RKO (cell line): ENCODE measurements at regions not wholly inside any gene's neighbourhood (a gene's known extent, or its start where the extent isn't known, plus 50 kb on each side); places are given as distances from the start of the nearest gene placed in this dataset.
A peak's percentile ranks its signal among the peaks of the same experiment; 100 is the strongest.

Experiments
- DNase-seq: peaks from one replicate; pipeline ENCODE4 v3.0.0-alpha.2; 2016; ENCODE audit warnings: low spot score

- no peak for DNase-seq
Measured at GRCh38 chr1:181390410-181391077, 92.8 kb upstream of the CACNA1E start.

- no peak for DNase-seq
Measured at GRCh38 chr1:181391301-181391900, 91.9 kb upstream of the CACNA1E start.

GRCh38 chr1:181392133-181392532 is 91.2 kb upstream of the CACNA1E start:
- no peak for DNase-seq

- peak; percentile 6 for DNase-seq
Measured at GRCh38 chr1:181392613-181393220, 90.6 kb upstream of the CACNA1E start.

- DNase-seq = no peak
Measured at GRCh38 chr1:181394766-181395165, 88.6 kb upstream of the CACNA1E start.

GRCh38 chr1:181396171-181396670 is 87.1 kb upstream of the CACNA1E start:
- no peak for DNase-seq

GRCh38 chr1:181396811-181397210 is 86.5 kb upstream of the CACNA1E start:
- no peak for DNase-seq

- DNase-seq = no peak
Measured at GRCh38 chr1:181397845-181398244, 85.5 kb upstream of the CACNA1E start.

GRCh38 chr1:181398544-181398943 is 84.8 kb upstream of the CACNA1E start:
- no peak for DNase-seq

GRCh38 chr1:181405584-181405983 is 77.7 kb upstream of the CACNA1E start:
- DNase-seq = no peak

- no peak for DNase-seq
Measured at GRCh38 chr1:181406989-181407388, 76.3 kb upstream of the CACNA1E start.

- no peak for DNase-seq
Measured at GRCh38 chr1:181409981-181410380, 73.3 kb upstream of the CACNA1E start.

- DNase-seq = no peak
Measured at GRCh38 chr1:181412746-181413145, 70.6 kb upstream of the CACNA1E start.

GRCh38 chr1:181413195-181413815 is 70.0 kb upstream of the CACNA1E start:
- no peak for DNase-seq

- DNase-seq = no peak
Measured at GRCh38 chr1:181413836-181414235, 69.5 kb upstream of the CACNA1E start.

- no peak for DNase-seq
Measured at GRCh38 chr1:181416268-181416860, 67.0 kb upstream of the CACNA1E start.

GRCh38 chr1:181417915-181418314 is 65.4 kb upstream of the CACNA1E start:
- DNase-seq = no peak

- peak; percentile 15 for DNase-seq
Measured at GRCh38 chr1:181423301-181423918, 59.9 kb upstream of the CACNA1E start.

- peak; percentile 68 for DNase-seq
Measured at GRCh38 chr1:181424786-181425403, 58.4 kb upstream of the CACNA1E start.

- DNase-seq = no peak
Measured at GRCh38 chr1:181425566-181425965, 57.8 kb upstream of the CACNA1E start.

- no peak for DNase-seq
Measured at GRCh38 chr1:181429462-181429861, 53.9 kb upstream of the CACNA1E start.
